ENCODE measurements at regions not wholly inside any gene's neighbourhood (a gene's known extent, or its start where the extent isn't known, plus 50 kb on each side); places are given as distances from the start of the nearest gene placed in this dataset.
A peak's percentile ranks its signal among the peaks of the same experiment; 100 is the strongest.

- TF ChIP-seq, protein P1, sequence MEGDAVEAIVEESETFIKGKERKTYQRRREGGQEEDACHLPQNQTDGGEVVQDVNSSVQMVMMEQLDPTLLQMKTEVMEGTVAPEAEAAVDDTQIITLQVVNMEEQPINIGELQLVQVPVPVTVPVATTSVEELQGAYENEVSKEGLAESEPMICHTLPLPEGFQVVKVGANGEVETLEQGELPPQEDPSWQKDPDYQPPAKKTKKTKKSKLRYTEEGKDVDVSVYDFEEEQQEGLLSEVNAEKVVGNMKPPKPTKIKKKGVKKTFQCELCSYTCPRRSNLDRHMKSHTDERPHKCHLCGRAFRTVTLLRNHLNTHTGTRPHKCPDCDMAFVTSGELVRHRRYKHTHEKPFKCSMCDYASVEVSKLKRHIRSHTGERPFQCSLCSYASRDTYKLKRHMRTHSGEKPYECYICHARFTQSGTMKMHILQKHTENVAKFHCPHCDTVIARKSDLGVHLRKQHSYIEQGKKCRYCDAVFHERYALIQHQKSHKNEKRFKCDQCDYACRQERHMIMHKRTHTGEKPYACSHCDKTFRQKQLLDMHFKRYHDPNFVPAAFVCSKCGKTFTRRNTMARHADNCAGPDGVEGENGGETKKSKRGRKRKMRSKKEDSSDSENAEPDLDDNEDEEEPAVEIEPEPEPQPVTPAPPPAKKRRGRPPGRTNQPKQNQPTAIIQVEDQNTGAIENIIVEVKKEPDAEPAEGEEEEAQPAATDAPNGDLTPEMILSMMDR (conservative IDR thresholded peaks at IDR 0.05 in 1 of 2, IDR thresholded peaks at IDR 0.05 in 1 of 2; ENCODE audit: extremely low read depth in 1 of 2, insufficient read depth in 1 of 2, low read depth in 1 of 2, low read length in 2 of 2) = peak; percentile 18 to 43
- no peak for TF ChIP-seq EZH2 (IDR thresholded peaks at IDR 0.05; ENCODE audit: borderline replicate concordance, low read length)
Measured at GRCh38 chr20:39105551-39105950, 143.4 kb downstream of the DHX35 start.
